ENCODE measurements at regions not wholly inside any gene's neighbourhood (a gene's known extent, or its start where the extent isn't known, plus 50 kb on each side); places are given as distances from the start of the nearest gene placed in this dataset.
"Not testable (repeated sequence)": the region's sequence is repeated elsewhere in the genome, so short reads cannot be mapped to it uniquely, and the experiment has no call there.

DNA sequence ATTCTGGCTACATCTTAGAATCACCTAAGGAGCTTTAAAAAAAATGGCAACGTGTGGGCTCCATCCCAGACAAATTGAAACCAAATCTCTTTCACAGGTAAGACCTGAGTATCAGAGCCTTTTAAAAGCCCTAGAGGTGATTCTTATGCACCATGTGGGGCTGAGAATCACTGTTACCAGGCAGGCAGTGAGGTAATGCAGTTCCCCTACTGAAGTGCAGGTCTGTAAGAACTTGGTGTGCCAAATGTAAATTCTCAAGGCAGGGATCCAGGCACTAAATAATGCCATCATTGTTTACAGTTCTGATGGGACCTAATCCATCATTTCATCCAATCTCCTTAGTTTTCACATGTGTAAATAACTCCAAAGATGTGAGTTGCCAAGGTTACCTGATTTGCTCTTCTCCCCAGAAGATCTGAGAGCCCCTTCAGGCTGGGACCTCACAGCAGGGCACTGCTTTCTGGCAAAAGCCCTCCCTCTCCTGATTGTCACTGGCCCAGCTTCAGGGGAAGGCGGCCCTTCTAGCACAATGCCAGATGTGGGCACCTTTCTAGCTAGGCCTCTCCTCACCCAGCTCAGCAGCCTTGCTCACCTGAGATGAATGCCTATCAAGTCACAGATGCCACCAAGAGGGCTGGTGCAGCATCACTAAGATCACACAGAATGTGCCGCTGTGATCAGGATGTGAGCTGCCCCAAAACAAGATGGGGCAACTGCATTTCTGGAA is 73.6 kb upstream of the RGPD5 start:
- no peaks in the 10 kb centered on the region for H3K36me3 Mint-ChIP-seq (ENCODE audit: low read depth)
- H3K9me3 Mint-ChIP-seq: no peaks in the 10 kb centered on the region
- DNase-seq (ENCODE audit: low spot score): no peak
- no peaks in the 10 kb centered on the region for H3K4me1 Mint-ChIP-seq (ENCODE audit: low read depth)
- H3K4me3 Mint-ChIP-seq: no peak overlapping the region
- peaks cover 7% of the 10 kb centered on the region for H3K27me3 Mint-ChIP-seq (ENCODE audit: low read depth)
- H3K27ac Mint-ChIP-seq: no peak overlapping the region

- Mint-ChIP-seq H3K27ac (no peak overlapping the region), H3K9me3 (no peaks in the 10 kb centered on the region), H3K4me1 (ENCODE audit: low read depth) (no peaks in the 10 kb centered on the region), H3K27me3 (ENCODE audit: low read depth) (peaks cover 5% of the 10 kb centered on the region), H3K4me3 (no peak overlapping the region), H3K36me3 (ENCODE audit: low read depth) (no peaks in the 10 kb centered on the region)
- DNase-seq (ENCODE audit: low spot score): no peak
Observed at GRCh38 chr2:109721135-109721534, 73.0 kb upstream of the RGPD5 start.

GRCh38 chr2:109721626-109722025 is 72.5 kb upstream of the RGPD5 start:
- Mint-ChIP-seq H3K9me3 (no peaks in the 10 kb centered on the region), H3K27ac (no peak overlapping the region), H3K4me3 (no peak overlapping the region), H3K36me3 (ENCODE audit: low read depth) (no peaks in the 10 kb centered on the region), H3K4me1 (ENCODE audit: low read depth) (no peaks in the 10 kb centered on the region), H3K27me3 (ENCODE audit: low read depth) (peaks cover 5% of the 10 kb centered on the region)
- no peak for DNase-seq (ENCODE audit: low spot score)

DNA sequence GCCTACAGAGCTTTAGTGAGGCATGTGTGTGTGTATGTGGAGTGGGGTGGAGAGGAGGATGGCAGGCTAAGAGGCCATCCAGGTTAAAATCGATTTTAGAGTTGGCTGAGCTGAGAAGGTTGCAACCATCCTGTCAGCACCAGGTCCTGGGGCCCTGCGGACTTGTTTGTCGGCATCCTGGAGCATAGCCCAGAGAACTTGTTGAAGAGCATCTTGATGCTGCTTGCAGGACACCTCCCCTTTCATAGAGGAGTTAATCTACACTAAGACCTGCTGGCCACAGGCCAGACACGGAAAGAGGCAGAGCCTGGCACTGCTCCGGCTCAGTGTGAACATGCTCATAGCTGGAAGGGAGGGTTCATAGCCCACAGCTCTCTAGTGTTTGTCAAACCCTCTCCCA is 72.1 kb upstream of the RGPD5 start:
- H3K36me3 Mint-ChIP-seq (ENCODE audit: low read depth): no peaks in the 10 kb centered on the region
- H3K4me1 Mint-ChIP-seq (ENCODE audit: low read depth): no peaks in the 10 kb centered on the region
- no peak overlapping the region for H3K4me3 Mint-ChIP-seq
- no peak overlapping the region for H3K27ac Mint-ChIP-seq
- H3K9me3 Mint-ChIP-seq: no peaks in the 10 kb centered on the region
- peaks cover 5% of the 10 kb centered on the region for H3K27me3 Mint-ChIP-seq (ENCODE audit: low read depth)
- DNase-seq (ENCODE audit: low spot score): peak; percentile 0

GRCh38 chr2:109722640-109723039 is 71.5 kb upstream of the RGPD5 start:
- H3K27ac Mint-ChIP-seq; H3K36me3 Mint-ChIP-seq (ENCODE audit: low read depth); DNase-seq (ENCODE audit: low spot score); H3K4me1 Mint-ChIP-seq (ENCODE audit: low read depth); H3K4me3 Mint-ChIP-seq; H3K9me3 Mint-ChIP-seq; H3K27me3 Mint-ChIP-seq (ENCODE audit: low read depth): not testable (repeated sequence)

GRCh38 chr2:109723153-109723552 is 71.0 kb upstream of the RGPD5 start:
- H3K27me3 Mint-ChIP-seq (ENCODE audit: low read depth); H3K4me3 Mint-ChIP-seq; H3K9me3 Mint-ChIP-seq; H3K27ac Mint-ChIP-seq; H3K36me3 Mint-ChIP-seq (ENCODE audit: low read depth); H3K4me1 Mint-ChIP-seq (ENCODE audit: low read depth); DNase-seq (ENCODE audit: low spot score): not testable (repeated sequence)

GRCh38 chr2:109724533-109725460 is 69.3 kb upstream of the RGPD5 start:
- no peaks in the 10 kb centered on the region for H3K36me3 Mint-ChIP-seq (ENCODE audit: low read depth)
- H3K9me3 Mint-ChIP-seq: no peaks in the 10 kb centered on the region
- H3K27ac Mint-ChIP-seq: no peak overlapping the region
- H3K4me3 Mint-ChIP-seq: no peak overlapping the region
- H3K27me3 Mint-ChIP-seq (ENCODE audit: low read depth): no peaks in the 10 kb centered on the region
- DNase-seq (ENCODE audit: low spot score): peak; percentile 1
- no peaks in the 10 kb centered on the region for H3K4me1 Mint-ChIP-seq (ENCODE audit: low read depth)

- Mint-ChIP-seq H3K27ac (no peak overlapping the region), H3K4me3 (no peak overlapping the region), H3K36me3 (ENCODE audit: low read depth) (no peaks in the 10 kb centered on the region), H3K27me3 (ENCODE audit: low read depth) (no peaks in the 10 kb centered on the region), H3K4me1 (ENCODE audit: low read depth) (no peaks in the 10 kb centered on the region), H3K9me3 (no peaks in the 10 kb centered on the region)
- peak; percentile 2 for DNase-seq (ENCODE audit: low spot score)
Observed at GRCh38 chr2:109726379-109727270, 67.5 kb upstream of the RGPD5 start.

- DNase-seq (ENCODE audit: low spot score): peak; percentile 1
- Mint-ChIP-seq H3K4me1 (ENCODE audit: low read depth) (no peaks in the 10 kb centered on the region), H3K27ac (no peak overlapping the region), H3K36me3 (ENCODE audit: low read depth) (no peaks in the 10 kb centered on the region), H3K9me3 (no peaks in the 10 kb centered on the region), H3K27me3 (ENCODE audit: low read depth) (no peaks in the 10 kb centered on the region), H3K4me3 (no peak overlapping the region)
Observed at GRCh38 chr2:109727929-109728447, 66.1 kb upstream of the RGPD5 start.

GRCh38 chr2:109733746-109734145 is 60.4 kb upstream of the RGPD5 start:
- DNase-seq (ENCODE audit: low spot score); H3K36me3 Mint-ChIP-seq (ENCODE audit: low read depth); H3K4me1 Mint-ChIP-seq (ENCODE audit: low read depth); H3K27me3 Mint-ChIP-seq (ENCODE audit: low read depth); H3K4me3 Mint-ChIP-seq; H3K27ac Mint-ChIP-seq; H3K9me3 Mint-ChIP-seq: not testable (repeated sequence)

DNA sequence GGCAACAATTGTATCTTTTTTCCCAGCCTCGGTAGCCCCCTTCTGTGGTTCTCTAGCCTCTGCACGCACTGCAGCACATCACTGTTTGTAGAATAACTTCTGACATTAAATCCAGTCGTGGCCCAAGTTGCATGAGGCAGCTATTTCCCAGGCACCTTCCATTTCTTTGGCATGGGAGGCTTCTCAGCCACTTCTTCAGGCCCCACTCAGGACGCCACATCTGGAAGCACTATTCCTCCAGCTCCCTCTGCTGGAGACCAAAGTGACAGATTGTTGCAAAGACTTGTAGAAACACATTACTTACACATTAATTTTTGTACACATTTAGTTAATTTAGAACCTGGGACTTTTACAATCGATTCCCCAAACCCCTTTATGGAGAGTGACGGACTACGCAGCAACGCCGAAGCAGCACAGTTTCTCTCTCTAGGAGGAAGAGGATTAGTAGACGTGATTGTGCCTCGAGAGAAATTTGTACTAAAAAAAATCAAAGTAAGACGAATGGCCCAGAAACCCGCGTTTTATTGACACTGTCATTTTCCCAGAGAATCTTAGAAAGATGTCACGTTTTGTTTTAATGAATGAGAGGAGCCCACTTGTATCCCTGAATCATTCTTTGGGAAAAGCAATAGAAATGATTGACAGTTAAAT is 57.8 kb upstream of the RGPD5 start:
- Mint-ChIP-seq H3K4me1 (ENCODE audit: low read depth) (no peaks in the 10 kb centered on the region), H3K4me3 (no peak overlapping the region), H3K9me3 (no peaks in the 10 kb centered on the region), H3K36me3 (ENCODE audit: low read depth) (no peaks in the 10 kb centered on the region), H3K27me3 (ENCODE audit: low read depth) (peaks cover 9% of the 10 kb centered on the region), H3K27ac (no peak overlapping the region)
- DNase-seq (ENCODE audit: low spot score): no peak
